Endothelial cell of umbilical vein (primary cell): ENCODE measurements at regions not wholly inside any gene's neighbourhood (a gene's known extent, or its start where the extent isn't known, plus 50 kb on each side); places are given as distances from the start of the nearest gene placed in this dataset.

ENCODE experiments used
- BruUV-seq: library from RNA; stranded (reverse); fragments of 400-500 nt; replicated peaks from 2 replicates; lab custom pipeline; 2021; lab: Mats Ljungman, UMichigan
- CTCF ChIA-PET: fragments of 300-600, 350-600 bp; sonication (Branson Sonifier 250); formaldehyde crosslinking; loops from one replicate; lab custom pipeline; 2021; ENCODE audit warnings: antibody characterized with exemption, inconsistent platforms; lab: Charles Lee
- POLR2A ChIA-PET: fragments of 300-600, 350-600 bp; sonication (Branson Sonifier 250); formaldehyde crosslinking; loops from one replicate; lab custom pipeline; 2021; ENCODE audit warnings: antibody characterized with exemption, inconsistent platforms; lab: Charles Lee
- DNase-seq: peaks from one replicate; pipeline ENCODE4 v3.0.0-alpha.2; 2011; ENCODE audit warnings: low read depth, low spot score
- FAIRE-seq: peaks from 2 replicates; lab custom pipeline; 2011; peaks lifted over from hg19 to GRCh38; lab: Jason Lieb, UNC
- H2AFZ ChIP-seq: 2 replicates; pipeline ENCODE4 v1.6.0; 2012; ENCODE audit warnings: low read depth, low read length, control low read depth, inconsistent platforms
- H3K27ac ChIP-seq: 2 replicates; pipeline ENCODE4 v1.5.1; 2011; ENCODE audit warnings: low read depth, mild to moderate bottlenecking, control low read depth, low read length, moderate library complexity; ENCODE audit not compliant: insufficient read depth
- H3K27me3 ChIP-seq, 2 experiments: 2 replicates each; pipeline versions ENCODE4 v1.6.0 to v1.6.1; 2011; ENCODE audit warnings: low read length in 2 of 2, mixed read lengths in 1 of 2; ENCODE audit not compliant: control insufficient read depth in 2 of 2, insufficient read depth in 2 of 2
- H3K36me3 ChIP-seq, 2 experiments: 2 replicates in 1 of 2; 3 replicates in 1 of 2; pipeline ENCODE4 v1.5.1; 2011; ENCODE audit warnings: low read length in 2 of 2, mild to moderate bottlenecking in 1 of 2, moderate library complexity in 1 of 2; ENCODE audit not compliant: control insufficient read depth in 2 of 2, insufficient read depth in 2 of 2; ENCODE audit errors: extremely low read depth in 1 of 2
- H3K4me1 ChIP-seq: 3 replicates; pipeline ENCODE4 v1.5.1; 2011; ENCODE audit warnings: mild to moderate bottlenecking, low read length; ENCODE audit not compliant: control insufficient read depth, insufficient read depth; ENCODE audit errors: extremely low read depth
- H3K4me2 ChIP-seq: 2 replicates; pipeline ENCODE4 v1.6.1; 2011; ENCODE audit warnings: low read length, control low read depth, mixed read lengths; ENCODE audit not compliant: insufficient read depth
- H3K4me3 ChIP-seq, 3 experiments: fragments of 200-600 bp in 1 of 3; sonication (generic), shearing (Covaris generic) in 1 of 3; replicated peaks in 1 of 3; 2 replicates each; pipeline ENCODE4 v1.5.1; 2011 to 2016; ENCODE audit warnings: control low read depth in 3 of 3, low read length in 3 of 3, mild to moderate bottlenecking in 2 of 3, inconsistent platforms in 1 of 3, low read depth in 1 of 3, moderate library complexity in 1 of 3; ENCODE audit not compliant: insufficient read depth in 1 of 3
- H3K79me2 ChIP-seq: 2 replicates; pipeline ENCODE4 v1.6.0; 2012; ENCODE audit warnings: low read length, inconsistent platforms; ENCODE audit not compliant: control insufficient read depth, insufficient read depth
- H3K9ac ChIP-seq: replicated peaks from 2 replicates; pipeline ENCODE3; 2011; ENCODE audit warnings: low read length, control low read depth; ENCODE audit not compliant: insufficient read depth; ENCODE audit errors: extremely low read depth
- H3K9me1 ChIP-seq: replicated peaks from 3 replicates; pipeline ENCODE4 v1.6.0; 2011; ENCODE audit warnings: mild to moderate bottlenecking, low read length; ENCODE audit not compliant: control insufficient read depth, insufficient read depth; ENCODE audit errors: extremely low read depth
- H3K9me3 ChIP-seq: replicated peaks from 2 replicates; pipeline ENCODE4 v1.5.1; 2012; ENCODE audit warnings: low read length, inconsistent platforms; ENCODE audit not compliant: control insufficient read depth, insufficient read depth
- H4K20me1 ChIP-seq: replicated peaks from 2 replicates; pipeline ENCODE3; 2011; ENCODE audit warnings: mild to moderate bottlenecking, low read length; ENCODE audit not compliant: control insufficient read depth, insufficient read depth; ENCODE audit errors: extremely low read depth
- EZH2 ChIP-seq: IDR thresholded peaks from 2 replicates; pipeline ENCODE4 v1.6.1; 2012; ENCODE audit warnings: borderline replicate concordance, low read depth, mild to moderate bottlenecking, moderate library complexity, low read length, inconsistent platforms; ENCODE audit not compliant: severe bottlenecking
- FOS ChIP-seq: IDR thresholded peaks from 2 replicates; pipeline ENCODE4 v1.6.1; 2011; ENCODE audit warnings: mild to moderate bottlenecking, low read length, moderate library complexity, borderline replicate concordance; ENCODE audit not compliant: insufficient read depth
- GATA2 ChIP-seq: IDR thresholded peaks from 2 replicates; pipeline ENCODE4 v1.7.0; 2011; ENCODE audit warnings: low read depth, mild to moderate bottlenecking, moderate library complexity, mixed read lengths, low read length; ENCODE audit not compliant: insufficient read length, insufficient read depth
- JUN ChIP-seq: IDR thresholded peaks from 2 replicates; pipeline ENCODE4 v1.6.1; 2011; ENCODE audit warnings: borderline replicate concordance, low read depth; ENCODE audit not compliant: insufficient read length, insufficient read depth
- MYC ChIP-seq: IDR thresholded peaks from one replicate; pipeline ENCODE4 v1.6.1; 2011; ENCODE audit warnings: mild to moderate bottlenecking, low read depth, low read length
- POLR2A ChIP-seq: IDR thresholded peaks from 2 replicates; pipeline ENCODE4 v1.6.1; 2012; ENCODE audit warnings: low read depth, mild to moderate bottlenecking, control low read depth, low read length
- POLR2AphosphoS5 ChIP-seq: IDR thresholded peaks from 2 replicates; pipeline ENCODE4 v1.6.1; 2012; ENCODE audit warnings: low read depth, mild to moderate bottlenecking, control low read depth, low read length, moderate library complexity; ENCODE audit not compliant: insufficient read depth
- dilution Hi-C: fragments of 300-500 bp; cut with MboI; formaldehyde crosslinking; loops from one replicate; pipeline ENCODE4 v1.15.0; 2019; ENCODE audit warnings: low sequenced_read_pairs; ENCODE audit not compliant: extremely low pct_ligation_motif_present
- intact Hi-C: fragments of 100-400 bp; cut with micrococcal nuclease; formaldehyde crosslinking; loops from one replicate; pipeline ENCODE4 v1.10.0; 2022
- TF ChIP-seq, protein P1 (sequence below), 2 donors: IDR thresholded peaks; 1 replicate in 1 of 2; 2 replicates in 1 of 2; pipeline ENCODE4 v1.5.1; 2011; ENCODE audit warnings: low read length in 2 of 2, mild to moderate bottlenecking in 2 of 2, moderate library complexity in 2 of 2, control low read depth in 1 of 2, inconsistent platforms in 1 of 2, low read depth in 1 of 2; ENCODE audit not compliant: insufficient read depth in 1 of 2; ENCODE audit errors: extremely low read depth in 1 of 2
- TF ChIP-seq, protein P2 (sequence below): IDR thresholded peaks from 2 replicates; pipeline ENCODE4 v1.6.1; 2011; ENCODE audit not compliant: insufficient read depth, insufficient read length

DNA sequence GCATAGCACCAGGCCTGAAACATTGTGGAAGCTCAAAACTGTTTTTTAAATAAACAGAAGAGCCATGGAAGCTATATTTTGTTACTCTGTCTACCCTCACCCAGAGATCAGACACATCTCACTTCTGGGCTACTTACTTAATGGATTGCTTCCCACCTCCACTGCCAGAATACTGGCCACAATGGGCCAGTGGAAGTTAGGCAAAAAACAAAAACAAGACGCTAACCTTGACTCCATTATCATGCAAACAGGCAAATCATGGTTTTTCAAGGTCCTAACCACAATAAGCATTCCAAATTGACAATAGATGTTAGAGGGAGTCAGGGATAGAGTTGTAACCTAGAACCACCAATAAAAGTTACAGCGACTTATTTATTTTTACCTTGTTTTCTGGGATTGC, 52.7 kb upstream of the PTCSC3 start:
- POLR2A ChIA-PET = interaction anchor here (0.5 kb wide), 1 partner anchor 403 kb away, joined by 3 read pairs; the partner anchor contains the start of gene BRMS1L
- BruUV-seq = no TSS peak

More for the DNA sequence above, 52.7 kb upstream of the PTCSC3 start:
- H3K9me1 ChIP-seq = no peaks in the 10 kb centered on the region
- TF ChIP-seq EZH2 = no peak
- TF ChIP-seq POLR2A = no peak
- TF ChIP-seq, protein P1, sequence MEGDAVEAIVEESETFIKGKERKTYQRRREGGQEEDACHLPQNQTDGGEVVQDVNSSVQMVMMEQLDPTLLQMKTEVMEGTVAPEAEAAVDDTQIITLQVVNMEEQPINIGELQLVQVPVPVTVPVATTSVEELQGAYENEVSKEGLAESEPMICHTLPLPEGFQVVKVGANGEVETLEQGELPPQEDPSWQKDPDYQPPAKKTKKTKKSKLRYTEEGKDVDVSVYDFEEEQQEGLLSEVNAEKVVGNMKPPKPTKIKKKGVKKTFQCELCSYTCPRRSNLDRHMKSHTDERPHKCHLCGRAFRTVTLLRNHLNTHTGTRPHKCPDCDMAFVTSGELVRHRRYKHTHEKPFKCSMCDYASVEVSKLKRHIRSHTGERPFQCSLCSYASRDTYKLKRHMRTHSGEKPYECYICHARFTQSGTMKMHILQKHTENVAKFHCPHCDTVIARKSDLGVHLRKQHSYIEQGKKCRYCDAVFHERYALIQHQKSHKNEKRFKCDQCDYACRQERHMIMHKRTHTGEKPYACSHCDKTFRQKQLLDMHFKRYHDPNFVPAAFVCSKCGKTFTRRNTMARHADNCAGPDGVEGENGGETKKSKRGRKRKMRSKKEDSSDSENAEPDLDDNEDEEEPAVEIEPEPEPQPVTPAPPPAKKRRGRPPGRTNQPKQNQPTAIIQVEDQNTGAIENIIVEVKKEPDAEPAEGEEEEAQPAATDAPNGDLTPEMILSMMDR (IDR thresholded peaks at IDR 0.05; ENCODE audit: extremely low read depth in 1 of 2, insufficient read depth in 1 of 2, low read depth in 1 of 2, low read length in 2 of 2) = no peak
- TF ChIP-seq POLR2AphosphoS5 = no peak
- TF ChIP-seq MYC = no peak
- TF ChIP-seq, protein P2, sequence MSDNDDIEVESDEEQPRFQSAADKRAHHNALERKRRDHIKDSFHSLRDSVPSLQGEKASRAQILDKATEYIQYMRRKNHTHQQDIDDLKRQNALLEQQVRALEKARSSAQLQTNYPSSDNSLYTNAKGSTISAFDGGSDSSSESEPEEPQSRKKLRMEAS = no peak
- TF ChIP-seq FOS = no peak
- TF ChIP-seq GATA2 = no peak
- no peak for TF ChIP-seq JUN
- H4K20me1 ChIP-seq = no peaks in the 10 kb centered on the region
- H3K27ac ChIP-seq = no peak overlapping the region
- H3K79me2 ChIP-seq = no peaks in the 10 kb centered on the region
- no peaks in the 10 kb centered on the region for H3K36me3 ChIP-seq
- dilution Hi-C loops = no loop called here
- H3K4me1 ChIP-seq = peaks cover 5% of the 10 kb centered on the region
- no peak overlapping the region for H3K4me2 ChIP-seq
- DNase-seq = no peak
- no peak overlapping the region for H3K9ac ChIP-seq
- H3K9me3 ChIP-seq = no peaks in the 10 kb centered on the region
- no peak overlapping the region for H2AFZ ChIP-seq
- peaks cover 0 to 1% of the 10 kb centered on the region in 2 experiments for H3K27me3 ChIP-seq
- no peak overlapping the region for H3K4me3 ChIP-seq
- CTCF ChIA-PET = no interaction called here
- intact Hi-C loops = no loop called here
- FAIRE-seq = no peak
